ENCODE measurements at regions not wholly inside any gene's neighbourhood (a gene's known extent, or its start where the extent isn't known, plus 50 kb on each side); places are given as distances from the start of the nearest gene placed in this dataset.

DNA sequence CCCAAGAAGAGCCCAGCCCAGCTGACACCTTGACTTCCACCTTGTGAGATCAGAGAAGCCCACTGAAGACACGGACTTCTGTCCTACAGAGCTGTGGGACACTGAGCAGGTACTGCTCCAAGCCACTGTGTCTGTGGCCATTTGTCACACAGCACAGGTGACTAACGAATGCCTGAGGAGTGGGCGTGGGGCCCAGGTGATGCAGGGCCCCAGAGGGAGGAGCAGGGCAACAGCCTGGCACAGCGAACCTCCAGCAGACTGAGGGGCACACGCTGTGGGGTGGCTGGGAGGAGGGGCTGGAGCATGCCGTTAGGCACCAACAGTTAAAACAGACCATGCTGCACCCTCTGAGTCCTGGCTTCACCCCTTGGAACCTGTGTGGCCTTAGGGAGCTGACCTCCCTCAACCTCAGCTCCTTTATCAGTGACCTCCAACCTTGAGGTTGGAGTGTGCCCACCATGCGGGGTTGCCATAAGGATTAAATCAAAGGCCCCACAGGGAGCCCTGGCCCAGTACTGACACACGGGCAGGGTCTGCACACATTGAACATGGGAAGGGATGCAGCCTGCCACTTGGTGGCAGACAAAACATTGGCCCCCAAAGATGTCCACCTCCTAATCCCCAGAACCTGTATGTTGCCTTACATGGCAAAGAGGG, 119.9 kb upstream of the CST7 start:
- TF ChIP-seq POLR2AphosphoS5 (IDR thresholded peaks at IDR 0.05; ENCODE audit: insufficient read depth, low read depth, low read length): no peak
- TF ChIP-seq GATA2 (IDR thresholded peaks at IDR 0.05; ENCODE audit: insufficient read depth, insufficient read length, low read depth, low read length): no peak
- TF ChIP-seq POLR2A (IDR thresholded peaks at IDR 0.05; ENCODE audit: low read depth, low read length): no peak
- TF ChIP-seq, protein P1, sequence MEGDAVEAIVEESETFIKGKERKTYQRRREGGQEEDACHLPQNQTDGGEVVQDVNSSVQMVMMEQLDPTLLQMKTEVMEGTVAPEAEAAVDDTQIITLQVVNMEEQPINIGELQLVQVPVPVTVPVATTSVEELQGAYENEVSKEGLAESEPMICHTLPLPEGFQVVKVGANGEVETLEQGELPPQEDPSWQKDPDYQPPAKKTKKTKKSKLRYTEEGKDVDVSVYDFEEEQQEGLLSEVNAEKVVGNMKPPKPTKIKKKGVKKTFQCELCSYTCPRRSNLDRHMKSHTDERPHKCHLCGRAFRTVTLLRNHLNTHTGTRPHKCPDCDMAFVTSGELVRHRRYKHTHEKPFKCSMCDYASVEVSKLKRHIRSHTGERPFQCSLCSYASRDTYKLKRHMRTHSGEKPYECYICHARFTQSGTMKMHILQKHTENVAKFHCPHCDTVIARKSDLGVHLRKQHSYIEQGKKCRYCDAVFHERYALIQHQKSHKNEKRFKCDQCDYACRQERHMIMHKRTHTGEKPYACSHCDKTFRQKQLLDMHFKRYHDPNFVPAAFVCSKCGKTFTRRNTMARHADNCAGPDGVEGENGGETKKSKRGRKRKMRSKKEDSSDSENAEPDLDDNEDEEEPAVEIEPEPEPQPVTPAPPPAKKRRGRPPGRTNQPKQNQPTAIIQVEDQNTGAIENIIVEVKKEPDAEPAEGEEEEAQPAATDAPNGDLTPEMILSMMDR (IDR thresholded peaks at IDR 0.05; ENCODE audit: extremely low read depth in 1 of 2, insufficient read depth in 1 of 2, low read depth in 1 of 2, low read length in 2 of 2): no peak
- no peak for TF ChIP-seq EZH2 (IDR thresholded peaks at IDR 0.05; ENCODE audit: borderline replicate concordance, low read depth, low read length, severe bottlenecking)
- TF ChIP-seq JUN (IDR thresholded peaks at IDR 0.05; ENCODE audit: borderline replicate concordance, insufficient read depth, insufficient read length, low read depth): no peak
- TF ChIP-seq MYC (IDR thresholded peaks at IDR 0.05; ENCODE audit: low read depth, low read length): no peak

Data from endothelial cell of umbilical vein (primary cell).